Brain microvascular endothelial cell (primary cell): ENCODE measurements at regions not wholly inside any gene's neighbourhood (a gene's known extent, or its start where the extent isn't known, plus 50 kb on each side); places are given as distances from the start of the nearest gene placed in this dataset.

Experiments used
- DNase-seq: peaks from one replicate; pipeline ENCODE4 v3.0.0-alpha.2; 2020
- H3K27ac ChIP-seq: fragments of 250-450 bp; sonication (Bioruptor Pico); 2 replicates; pipeline ENCODE4 v1.5.1; 2020; ENCODE audit warnings: mild to moderate bottlenecking, moderate library complexity
- H3K27me3 ChIP-seq: fragments of 250-450 bp; sonication (Bioruptor Pico); replicated peaks from 2 replicates; pipeline ENCODE4 v1.5.1; 2020; ENCODE audit warnings: mild to moderate bottlenecking
- H3K36me3 ChIP-seq: fragments of 250-450 bp; sonication (Bioruptor Pico); replicated peaks from 2 replicates; pipeline ENCODE4 v1.5.1; 2020; ENCODE audit warnings: mild to moderate bottlenecking
- H3K4me3 ChIP-seq: 2 replicates; pipeline ENCODE4 v1.5.1; 2011; ENCODE audit warnings: low read depth, mild to moderate bottlenecking, control low read depth, low read length, moderate library complexity
- in situ Hi-C: cut with HindIII; loops from 2 replicates; pipeline ENCODE4 v1.10.0; 2017; ENCODE audit warnings: low sequenced_read_pairs, low pct_ligation_motif_present
- TF ChIP-seq, protein P1 (sequence below): IDR thresholded peaks from 2 replicates; pipeline ENCODE4 v1.5.1; 2011; ENCODE audit warnings: low read depth, mild to moderate bottlenecking, moderate library complexity, low read length, control low read depth, inconsistent platforms; ENCODE audit errors: missing control alignments

- Histone ChIP-seq H3K36me3 (no peaks in the 10 kb centered on the region), H3K4me3 (no peak overlapping the region), H3K27ac (no peak overlapping the region), H3K27me3 (no peaks in the 10 kb centered on the region)
- in situ Hi-C loops = no loop called here
- TF ChIP-seq, protein P1, sequence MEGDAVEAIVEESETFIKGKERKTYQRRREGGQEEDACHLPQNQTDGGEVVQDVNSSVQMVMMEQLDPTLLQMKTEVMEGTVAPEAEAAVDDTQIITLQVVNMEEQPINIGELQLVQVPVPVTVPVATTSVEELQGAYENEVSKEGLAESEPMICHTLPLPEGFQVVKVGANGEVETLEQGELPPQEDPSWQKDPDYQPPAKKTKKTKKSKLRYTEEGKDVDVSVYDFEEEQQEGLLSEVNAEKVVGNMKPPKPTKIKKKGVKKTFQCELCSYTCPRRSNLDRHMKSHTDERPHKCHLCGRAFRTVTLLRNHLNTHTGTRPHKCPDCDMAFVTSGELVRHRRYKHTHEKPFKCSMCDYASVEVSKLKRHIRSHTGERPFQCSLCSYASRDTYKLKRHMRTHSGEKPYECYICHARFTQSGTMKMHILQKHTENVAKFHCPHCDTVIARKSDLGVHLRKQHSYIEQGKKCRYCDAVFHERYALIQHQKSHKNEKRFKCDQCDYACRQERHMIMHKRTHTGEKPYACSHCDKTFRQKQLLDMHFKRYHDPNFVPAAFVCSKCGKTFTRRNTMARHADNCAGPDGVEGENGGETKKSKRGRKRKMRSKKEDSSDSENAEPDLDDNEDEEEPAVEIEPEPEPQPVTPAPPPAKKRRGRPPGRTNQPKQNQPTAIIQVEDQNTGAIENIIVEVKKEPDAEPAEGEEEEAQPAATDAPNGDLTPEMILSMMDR = no peak
- DNase-seq = no peak
Observed at GRCh38 chr5:54774281-54775170, 210.9 kb downstream of the ESM1 start.

DNA sequence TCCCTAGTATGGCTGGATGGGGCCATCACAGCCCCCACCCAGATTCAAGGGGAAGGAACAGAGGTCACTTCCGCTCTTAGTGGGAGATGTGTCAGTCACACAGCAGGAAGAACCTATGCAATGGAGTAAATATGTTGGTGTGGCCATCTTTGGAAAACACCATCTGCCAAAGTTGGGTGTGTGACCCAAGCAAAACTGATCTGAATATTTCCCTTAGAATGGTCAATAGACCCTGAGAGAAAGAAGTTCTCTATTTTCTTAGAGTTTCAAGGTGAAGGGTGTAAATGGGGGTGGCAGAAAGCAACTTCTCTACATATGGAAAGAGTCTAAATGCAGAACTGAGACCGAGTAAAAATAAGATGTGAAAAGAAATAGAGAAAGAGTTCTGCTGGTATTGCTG is 212.7 kb downstream of the ESM1 start:
- TF ChIP-seq, protein P1 = no peak
- in situ Hi-C loops = no loop called here

DNA sequence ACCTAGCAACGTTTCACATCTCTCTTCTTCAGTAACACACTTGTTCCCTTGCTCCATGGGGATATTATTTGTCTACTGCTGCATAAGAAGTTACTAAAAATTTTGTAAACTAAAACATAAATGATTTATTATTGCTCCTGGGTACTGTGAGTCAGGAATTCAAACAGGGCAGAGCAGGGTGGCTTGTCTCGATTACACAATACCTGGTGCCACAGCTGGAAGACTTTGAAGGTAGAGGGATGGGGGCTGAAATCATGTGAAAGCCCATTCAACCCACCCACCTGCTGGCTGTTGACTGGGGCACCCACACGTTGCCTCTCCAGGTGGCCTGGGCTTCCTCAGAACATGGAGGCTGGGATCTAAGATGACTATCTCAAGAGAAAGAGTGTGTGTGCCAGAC is 213.2 kb downstream of the ESM1 start:
- Histone ChIP-seq H3K27ac (no peak overlapping the region), H3K27me3 (no peaks in the 10 kb centered on the region), H3K36me3 (no peaks in the 10 kb centered on the region), H3K4me3 (no peak overlapping the region)
- DNase-seq = no peak
- in situ Hi-C loops = no loop called here
- TF ChIP-seq, protein P1 = no peak

More for the DNA sequence above, 212.7 kb downstream of the ESM1 start:
- Histone ChIP-seq H3K27ac (no peak overlapping the region), H3K4me3 (no peak overlapping the region), H3K36me3 (no peaks in the 10 kb centered on the region), H3K27me3 (no peaks in the 10 kb centered on the region)
- DNase-seq = no peak

- Histone ChIP-seq H3K27me3 (no peaks in the 10 kb centered on the region), H3K27ac (no peak overlapping the region), H3K4me3 (no peak overlapping the region), H3K36me3 (no peaks in the 10 kb centered on the region)
- in situ Hi-C loops = no loop called here
- no peak for DNase-seq
- TF ChIP-seq, protein P1 = no peak
Observed at GRCh38 chr5:54769746-54770145, 215.6 kb downstream of the ESM1 start.

- DNase-seq = no peak
- TF ChIP-seq, protein P1 = no peak
- Histone ChIP-seq H3K27ac (no peak overlapping the region), H3K4me3 (no peak overlapping the region), H3K27me3 (no peaks in the 10 kb centered on the region), H3K36me3 (no peaks in the 10 kb centered on the region)
- in situ Hi-C loops = no loop called here
Observed at GRCh38 chr5:54769072-54769471, 216.3 kb downstream of the ESM1 start.
